GM21447 (cell line): ENCODE measurements at regions not wholly inside any gene's neighbourhood (a gene's known extent, or its start where the extent isn't known, plus 50 kb on each side); places are given as distances from the start of the nearest gene placed in this dataset.

Experiments used
- ATAC-seq: cut with Tn5 transposase; IDR thresholded peaks from one replicate; pipeline ENCODE4 v1.9.1; 2021; ENCODE audit not compliant: unreplicated experiment

- ATAC-seq, result no peak
Measured at GRCh38 chr5:3944930-3945329, 349.3 kb downstream of the IRX1 start.

DNA sequence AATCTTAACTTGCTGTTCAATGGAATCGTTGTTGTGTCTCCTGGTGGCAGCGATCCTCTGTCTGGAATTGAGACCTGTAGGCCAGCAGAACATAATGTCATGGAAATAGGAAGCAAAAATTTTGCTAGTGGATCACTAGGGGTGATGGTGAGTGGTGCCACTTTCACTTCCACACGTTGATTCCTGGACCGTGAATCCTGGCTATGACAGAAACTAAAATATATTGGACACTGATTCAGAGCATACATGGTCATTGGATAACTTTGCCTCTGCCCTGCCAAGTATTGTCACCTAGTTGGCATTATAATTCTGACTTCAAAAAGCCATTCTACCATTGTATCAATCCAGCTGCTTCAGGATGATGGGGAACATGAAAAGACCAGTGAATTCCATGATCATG lies 353.2 kb downstream of the IRX1 start:
- no peak for ATAC-seq

DNA sequence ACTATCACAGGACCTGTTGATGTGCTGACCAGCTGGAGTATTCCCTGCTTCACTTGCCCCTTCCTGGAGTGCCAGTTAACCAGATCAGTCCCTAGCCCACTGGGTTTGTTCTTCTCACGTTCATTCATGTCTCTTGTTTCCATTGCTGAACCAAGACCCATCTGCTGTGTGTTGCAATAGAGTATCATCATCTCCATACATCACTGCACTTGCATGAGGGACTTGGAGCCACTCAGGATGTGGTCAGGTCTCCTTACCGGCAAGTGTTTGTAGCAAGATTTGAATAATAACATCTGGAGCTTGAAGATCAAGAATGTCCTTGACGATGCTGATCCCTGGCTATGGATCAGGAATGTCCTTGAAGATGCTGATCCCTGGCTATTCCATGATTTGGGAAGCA lies 358.6 kb downstream of the IRX1 start:
- ATAC-seq, result no peak

DNA sequence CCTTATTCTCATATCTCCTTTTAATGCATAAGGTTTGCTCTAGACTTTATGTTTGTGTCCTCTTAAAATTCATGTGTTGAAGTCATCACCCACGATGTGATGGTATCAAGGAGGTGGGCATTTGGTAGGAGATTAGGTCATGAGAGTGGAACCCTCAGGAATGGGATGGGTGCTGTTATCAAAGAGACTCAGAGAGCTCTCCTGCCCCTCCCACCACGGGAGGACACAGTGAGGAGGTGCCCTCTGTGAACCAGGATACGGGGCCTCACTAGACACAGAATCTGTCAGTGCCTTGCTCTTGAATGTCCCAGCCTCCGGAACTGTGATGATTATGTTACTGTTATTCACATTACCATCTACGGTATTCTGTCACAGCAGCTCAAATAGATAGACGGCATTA lies 359.0 kb downstream of the IRX1 start:
- ATAC-seq, result no peak

GRCh38 chr5:3957658-3958057 lies 362.0 kb downstream of the IRX1 start:
- no peak for ATAC-seq

GRCh38 chr5:3958389-3958788 lies 362.8 kb downstream of the IRX1 start:
- ATAC-seq, result no peak

GRCh38 chr5:3962113-3962512 lies 366.5 kb downstream of the IRX1 start:
- ATAC-seq, result no peak

DNA sequence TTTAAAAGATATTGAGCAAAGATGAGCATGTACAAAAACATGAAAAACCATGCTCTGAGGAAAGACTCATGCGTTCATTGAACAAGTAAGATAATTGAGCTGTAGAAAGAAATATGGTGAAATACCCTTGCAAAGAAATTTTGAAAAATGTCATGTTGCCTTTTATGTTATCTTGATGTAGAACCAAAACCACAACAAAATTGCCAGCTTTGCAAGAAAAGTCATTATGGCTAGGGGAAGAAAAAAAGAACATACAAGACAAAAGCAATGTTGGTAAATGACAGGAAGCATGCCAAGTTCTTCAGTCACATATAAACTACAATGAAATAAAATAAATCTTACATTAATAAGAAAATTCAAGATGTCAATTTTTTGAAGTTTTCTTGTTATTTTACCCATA lies 368.0 kb downstream of the IRX1 start:
- ATAC-seq, result no peak

- no peak for ATAC-seq
Measured at GRCh38 chr5:3980156-3980555, 384.5 kb downstream of the IRX1 start.

DNA sequence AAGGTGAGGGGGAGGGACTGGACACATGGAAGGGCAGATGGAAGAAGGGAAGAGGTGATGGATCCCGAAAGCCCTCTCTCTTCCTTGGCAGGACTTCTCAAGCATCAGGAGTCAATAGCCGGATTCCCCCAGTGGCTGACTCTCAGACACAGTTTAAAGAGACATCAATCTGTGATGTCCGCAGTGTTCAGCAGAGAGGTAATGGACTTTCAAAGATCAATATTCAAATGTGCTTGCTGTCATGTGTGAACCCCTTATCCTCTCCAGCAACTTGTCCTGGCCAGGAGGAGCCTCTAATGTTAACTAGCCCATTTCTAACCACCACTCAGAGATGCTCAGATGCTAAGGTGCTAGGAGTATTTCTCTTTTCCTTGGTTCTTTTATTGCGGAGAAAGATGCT lies 392.2 kb downstream of the IRX1 start:
- no peak for ATAC-seq

DNA sequence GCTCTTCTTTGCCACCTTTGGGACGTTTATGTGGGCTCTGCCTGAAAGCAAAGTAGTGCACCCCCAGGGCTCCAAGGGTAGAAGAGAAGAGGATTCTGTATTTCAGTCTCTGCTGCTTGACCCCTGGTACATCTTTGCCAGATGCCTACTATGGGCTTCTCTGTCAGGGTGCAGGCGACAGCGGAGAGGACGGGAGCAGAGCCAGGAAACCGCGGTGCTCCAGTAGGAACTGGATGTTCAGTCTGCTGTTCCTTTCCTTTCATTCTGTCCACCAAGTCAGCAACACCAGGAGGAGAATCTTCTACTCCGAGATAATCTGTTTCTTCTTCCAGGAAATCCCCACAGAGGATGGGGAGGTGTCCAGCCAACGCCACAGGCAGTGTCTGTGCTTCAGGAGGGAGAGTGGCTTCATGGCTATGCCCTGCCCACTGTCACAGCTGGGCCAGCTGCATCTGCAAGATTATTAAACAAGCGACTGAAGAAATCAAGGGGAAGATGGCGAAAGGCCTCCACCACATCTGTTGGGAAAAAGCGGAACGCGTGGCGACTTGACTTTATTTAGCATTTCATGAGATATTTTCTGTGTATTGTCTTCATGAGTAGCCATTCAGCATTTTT lies 398.3 kb downstream of the IRX1 start:
- no peak for ATAC-seq

DNA sequence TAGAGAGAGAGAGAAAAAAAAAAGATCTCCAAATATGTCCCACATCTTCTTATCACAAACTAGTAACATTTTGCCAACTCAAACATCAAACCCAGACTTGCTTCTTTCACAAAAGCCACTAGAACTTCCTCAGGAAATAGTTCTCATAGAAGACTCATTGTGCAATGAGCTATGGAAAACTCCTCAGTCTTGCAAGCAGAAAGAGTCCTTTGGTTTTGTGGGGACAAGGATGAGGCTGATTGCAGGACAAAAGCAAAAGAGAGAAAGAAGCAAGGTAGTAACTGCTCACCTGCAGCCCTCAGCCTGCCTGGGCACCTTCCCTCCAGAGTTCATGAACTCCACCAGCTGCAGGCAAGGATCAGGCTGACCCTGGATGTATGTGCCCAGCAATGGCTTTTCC lies 399.0 kb downstream of the IRX1 start:
- ATAC-seq, result no peak

DNA sequence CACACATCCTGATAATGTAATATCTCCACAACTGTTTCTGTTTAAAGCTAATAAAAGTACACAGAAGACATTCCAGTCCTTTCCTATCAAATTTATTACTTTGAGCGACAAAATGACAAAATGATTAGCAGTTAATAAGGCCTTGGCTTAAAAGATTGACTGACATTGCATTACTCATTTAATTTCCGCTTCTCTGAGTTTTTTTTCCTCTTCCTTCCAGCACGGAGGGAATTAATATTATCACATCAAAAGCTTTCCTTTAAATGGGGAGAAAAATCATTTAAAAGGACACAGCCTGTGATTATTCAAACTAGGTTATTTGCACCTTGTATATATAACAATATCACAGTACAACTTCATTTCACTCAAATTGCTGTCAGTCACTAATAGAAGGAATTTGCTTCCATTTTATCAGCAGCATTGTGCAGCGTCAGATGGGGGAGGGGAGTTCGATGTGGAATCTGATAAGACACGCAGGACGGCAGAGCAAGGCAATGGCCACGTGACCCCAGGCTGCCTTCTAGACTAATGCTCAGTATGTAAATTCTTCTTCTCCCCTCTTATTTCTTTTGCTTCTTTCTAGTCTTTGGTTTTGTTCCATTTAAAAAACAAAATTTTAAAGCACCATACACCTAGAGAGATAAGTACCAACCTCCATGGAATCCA lies 400.5 kb downstream of the IRX1 start:
- ATAC-seq, result no peak

DNA sequence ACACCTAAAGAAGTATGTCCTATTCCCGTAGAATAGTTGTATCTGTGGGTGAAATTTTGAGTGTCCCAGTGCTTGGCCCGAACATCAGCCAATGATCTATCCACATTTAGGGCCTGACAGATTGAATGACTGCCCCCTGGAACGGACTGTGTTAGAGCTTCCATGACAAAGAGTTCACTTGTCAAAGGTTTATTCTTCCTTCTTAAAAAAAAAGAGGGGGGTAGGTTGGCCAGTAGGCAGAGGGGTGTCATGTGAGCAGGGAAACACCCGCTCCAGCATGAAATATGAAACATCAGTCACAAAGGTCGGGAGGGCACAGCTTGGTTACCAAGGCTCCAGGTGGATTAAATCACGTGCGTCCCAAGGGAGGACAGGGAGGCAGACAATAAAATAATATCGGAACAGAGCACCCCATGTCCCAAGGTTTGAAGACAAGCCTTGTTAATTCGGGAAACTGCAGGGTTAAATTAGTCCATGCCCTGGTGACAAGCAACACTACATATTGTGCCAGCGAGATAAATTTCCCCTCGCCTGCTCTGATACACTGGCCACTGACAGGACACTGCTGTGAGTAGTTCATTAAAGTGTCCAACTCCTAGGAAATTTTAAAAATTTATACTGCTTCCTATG lies 401.2 kb downstream of the IRX1 start:
- ATAC-seq, result no peak

GRCh38 chr5:3997670-3998069 lies 402.0 kb downstream of the IRX1 start:
- ATAC-seq, result no peak

DNA sequence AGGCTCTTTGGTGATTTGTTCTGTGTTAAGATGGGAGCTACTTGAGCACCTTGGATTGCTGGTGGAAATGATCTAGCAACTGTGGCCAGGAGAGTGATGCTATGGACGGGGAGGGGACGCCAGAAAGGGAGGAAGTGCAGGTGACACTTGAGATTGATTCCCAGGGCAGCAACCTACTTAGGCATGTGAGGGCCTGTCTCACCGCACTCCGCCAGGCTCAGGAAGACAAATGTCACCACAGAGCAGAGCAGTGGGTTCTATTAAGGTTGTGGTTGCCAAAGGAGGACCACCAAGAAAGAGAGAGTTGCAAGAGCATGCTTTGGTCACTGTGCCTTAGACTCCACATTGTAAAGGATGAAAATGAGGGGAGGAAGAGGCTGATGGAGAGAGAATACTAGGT lies 404.3 kb downstream of the IRX1 start:
- no peak for ATAC-seq

GRCh38 chr5:4001004-4001403 lies 405.4 kb downstream of the IRX1 start:
- no peak for ATAC-seq

DNA sequence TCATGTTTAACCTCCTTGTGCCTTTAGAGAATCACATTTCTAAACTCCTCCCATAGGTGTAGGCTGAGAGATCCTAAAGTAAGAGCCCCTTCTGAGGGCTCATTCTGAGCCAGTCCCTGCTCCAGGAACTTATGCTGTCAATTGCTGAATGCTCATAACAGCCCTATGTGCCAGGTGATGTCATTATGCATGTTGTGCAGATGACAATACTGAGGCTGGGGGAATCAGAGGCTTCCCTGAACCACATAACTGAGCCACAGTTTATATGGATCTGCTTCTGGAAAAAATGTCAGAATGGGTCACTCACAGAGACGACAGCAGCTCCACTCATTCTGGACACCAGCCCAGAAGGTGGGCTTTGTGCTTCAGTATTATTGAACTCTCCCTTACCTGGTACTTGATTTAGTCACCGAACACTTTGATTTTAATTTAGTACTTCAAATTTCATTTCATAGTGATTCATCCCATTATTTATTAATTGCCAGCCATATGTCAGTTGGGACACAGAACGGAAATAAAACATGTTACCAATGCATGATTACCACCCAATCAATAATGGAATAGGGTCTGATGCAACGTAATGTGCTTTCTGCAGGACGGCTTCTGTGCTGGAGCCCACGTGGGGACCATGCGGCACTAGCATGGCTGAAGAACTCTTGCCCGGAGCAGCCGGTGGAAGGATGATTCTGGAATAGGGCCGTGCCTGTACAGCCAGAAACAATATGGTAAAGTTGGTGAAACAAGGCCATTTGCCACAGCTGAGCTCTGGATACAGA lies 406.3 kb downstream of the IRX1 start:
- no peak for ATAC-seq

DNA sequence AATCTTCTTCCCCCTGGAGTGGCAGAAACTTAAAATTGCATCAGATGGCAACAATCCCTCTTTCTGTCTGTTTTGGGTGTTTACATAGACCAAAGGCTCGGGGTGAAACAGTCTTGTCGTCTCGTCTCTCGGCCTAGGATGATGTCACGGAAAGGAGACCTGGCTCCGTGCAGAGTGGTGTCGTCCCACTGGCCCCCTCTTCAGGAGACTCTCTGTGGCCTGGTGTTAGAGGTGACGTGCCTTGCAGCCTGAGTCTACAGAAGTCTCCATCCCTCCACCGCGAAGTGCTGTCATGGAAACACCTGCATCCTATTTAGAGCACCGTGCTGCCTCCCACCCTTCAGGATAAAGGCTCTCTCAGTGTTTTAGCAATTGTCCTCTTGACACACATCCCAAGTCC lies 409.7 kb downstream of the IRX1 start:
- ATAC-seq, result no peak

DNA sequence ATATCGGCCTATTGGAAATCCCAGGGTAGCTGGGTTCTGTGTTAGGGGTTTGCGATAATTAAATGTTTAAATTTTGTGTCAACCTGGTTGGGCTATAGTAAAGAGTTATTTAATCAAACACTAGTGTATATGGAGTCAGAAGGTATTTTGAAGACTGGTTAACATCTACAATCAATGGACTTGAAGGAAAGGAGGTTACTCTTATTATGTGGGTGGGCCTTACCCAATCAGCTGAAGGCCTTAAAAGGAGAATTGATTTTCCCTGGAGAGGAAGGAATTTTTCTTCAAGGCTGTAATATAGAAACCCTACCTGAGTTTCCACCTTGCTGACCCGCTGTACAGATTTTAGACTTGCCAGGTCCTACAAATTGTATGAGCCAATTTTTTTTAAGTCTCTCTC lies 411.4 kb downstream of the IRX1 start:
- ATAC-seq, result no peak

DNA sequence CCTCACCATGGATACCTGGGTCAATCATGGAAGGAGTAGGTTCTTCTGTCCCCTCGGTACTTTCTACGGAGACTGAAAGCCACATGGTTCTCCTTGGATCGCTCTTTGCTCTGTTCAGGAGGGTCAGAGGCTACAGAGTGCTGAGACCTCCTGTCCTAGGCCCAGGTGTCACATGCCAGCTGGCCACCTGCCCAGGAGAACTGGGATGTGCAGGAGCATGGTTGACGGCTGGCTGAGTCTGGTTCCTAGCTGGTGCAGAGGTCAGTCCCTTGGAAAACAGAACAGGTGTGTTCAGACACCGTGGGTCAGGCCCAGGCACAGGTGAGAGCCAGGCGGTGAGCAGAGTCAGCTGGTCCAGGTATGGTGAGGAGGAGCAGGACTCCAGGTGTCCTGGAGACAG lies 416.3 kb downstream of the IRX1 start:
- ATAC-seq, result no peak
